Activated T-cell treated with anti-CD3 and anti-CD28 coated beads for 24 hours (primary cell): ENCODE measurements at regions not wholly inside any gene's neighbourhood (a gene's known extent, or its start where the extent isn't known, plus 50 kb on each side); places are given as distances from the start of the nearest gene placed in this dataset.
"Not testable (repeated sequence)": the region's sequence is repeated elsewhere in the genome, so short reads cannot be mapped to it uniquely, and the experiment has no call there.

ENCODE experiments used
- DNase-seq: peaks from one replicate; pipeline ENCODE4 v3.0.0-alpha.2; 2020; ENCODE audit warnings: low read depth

DNA sequence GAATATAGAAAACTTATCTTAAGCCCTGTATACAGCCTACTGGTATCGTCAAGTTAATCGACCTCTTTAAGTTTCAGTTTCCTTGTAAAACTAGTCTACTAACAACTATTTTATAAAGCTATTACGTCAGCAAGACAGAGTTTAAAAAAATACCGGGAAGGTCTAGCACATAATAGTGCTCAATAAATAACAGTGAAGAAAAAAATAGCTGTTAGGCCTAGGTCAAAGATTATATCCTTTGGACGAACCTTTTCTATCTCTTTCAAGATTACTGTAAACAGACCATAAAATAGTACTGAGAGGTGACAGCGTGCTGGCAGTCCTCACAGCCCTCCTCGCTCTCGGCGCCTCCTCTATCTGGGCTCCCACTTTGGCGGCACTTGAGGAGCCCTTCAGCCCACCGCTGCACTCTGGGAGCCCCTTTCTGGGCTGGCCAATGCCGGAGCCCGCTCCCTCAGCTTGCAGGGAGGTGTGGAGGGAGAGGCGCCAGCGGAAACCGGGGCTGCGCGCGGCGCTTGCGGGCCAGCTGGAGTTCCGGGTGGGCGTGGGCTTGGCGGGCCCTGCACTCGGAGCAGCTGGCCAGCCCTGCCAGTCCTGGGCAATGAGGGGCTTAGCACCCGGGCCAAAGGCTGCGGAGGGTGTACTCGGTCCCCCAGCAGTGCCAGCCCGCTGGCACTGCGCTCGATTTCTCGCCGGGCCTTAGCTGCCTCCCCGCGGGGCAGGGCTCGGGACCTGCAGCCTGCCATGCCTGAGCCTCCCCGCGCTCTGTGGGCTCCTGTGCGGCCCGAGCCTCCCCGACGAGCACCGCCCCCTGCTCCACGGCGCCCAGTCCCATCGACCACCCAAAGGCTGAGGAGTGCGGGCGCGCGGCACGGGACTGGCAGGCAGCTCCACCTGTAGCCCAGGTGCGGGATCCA is 119.1 kb upstream of the HSF2 start:
- DNase-seq: not testable (repeated sequence)

DNA sequence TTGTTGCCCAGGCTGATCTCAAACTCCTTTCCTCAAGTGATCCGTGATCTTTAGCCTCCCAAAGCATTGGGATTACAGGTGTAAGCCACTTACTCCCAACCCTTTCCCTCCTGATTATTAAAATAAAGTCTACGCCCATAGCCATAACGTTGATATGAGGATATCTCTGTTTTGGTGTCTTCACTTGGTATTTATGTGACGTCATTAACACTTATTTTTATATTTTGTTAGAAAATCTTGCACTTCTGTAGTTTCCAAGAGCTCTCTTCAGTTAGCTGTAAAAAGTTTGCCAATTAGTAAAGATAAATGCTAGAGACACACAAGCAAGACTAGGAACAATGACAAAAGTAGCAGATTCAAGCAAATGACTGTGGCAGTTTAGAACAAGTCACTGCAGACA is 115.6 kb upstream of the HSF2 start:
- no peak for DNase-seq

DNA sequence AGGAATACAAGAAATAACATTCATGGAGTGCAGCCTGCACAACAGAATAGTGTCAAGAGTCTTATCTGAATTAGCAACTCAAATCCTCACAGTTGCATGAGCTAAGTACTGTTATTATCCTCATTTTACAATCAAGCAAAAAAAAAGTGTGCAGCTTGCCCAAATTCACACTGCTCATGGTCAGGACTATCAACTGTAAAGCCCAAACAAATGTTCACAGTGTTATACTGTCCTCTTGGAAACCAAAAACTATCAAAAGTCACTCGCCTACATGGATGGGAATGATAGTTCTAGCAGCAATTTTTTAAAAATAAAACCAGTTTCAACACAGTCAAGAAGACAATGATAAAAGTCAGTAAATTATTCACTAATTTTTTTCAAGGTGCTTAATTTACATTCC is 114.6 kb upstream of the HSF2 start:
- no peak for DNase-seq

DNA sequence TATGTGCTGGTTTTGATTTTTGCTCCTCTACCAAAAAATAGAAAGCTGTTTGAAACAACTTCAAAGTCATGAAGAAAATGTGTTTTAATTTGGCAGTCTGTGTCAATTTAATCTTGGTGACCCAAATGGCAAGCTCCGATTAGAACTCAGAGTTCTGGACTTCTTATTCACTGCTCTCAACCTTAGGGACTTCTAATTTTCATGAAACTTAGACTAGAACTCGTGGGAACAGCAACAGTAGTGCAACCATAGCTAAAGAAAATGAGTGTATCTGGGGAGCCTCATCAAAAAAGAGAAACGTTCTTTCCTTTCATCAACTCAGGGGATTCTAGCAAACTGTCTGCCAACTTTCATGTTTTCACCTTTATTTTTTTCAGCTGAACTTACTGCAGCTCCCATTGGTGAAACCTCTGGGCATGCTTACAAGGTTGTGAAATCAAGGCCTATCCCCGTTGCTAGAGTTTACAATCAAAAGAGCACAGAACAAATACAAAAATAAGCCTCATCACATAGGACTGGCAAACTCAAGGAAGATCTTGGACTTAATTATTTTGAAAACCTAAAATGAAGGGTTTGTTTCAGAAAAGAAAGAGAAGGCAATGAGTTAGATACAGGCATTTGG is 114.0 kb upstream of the HSF2 start:
- no peak for DNase-seq

DNA sequence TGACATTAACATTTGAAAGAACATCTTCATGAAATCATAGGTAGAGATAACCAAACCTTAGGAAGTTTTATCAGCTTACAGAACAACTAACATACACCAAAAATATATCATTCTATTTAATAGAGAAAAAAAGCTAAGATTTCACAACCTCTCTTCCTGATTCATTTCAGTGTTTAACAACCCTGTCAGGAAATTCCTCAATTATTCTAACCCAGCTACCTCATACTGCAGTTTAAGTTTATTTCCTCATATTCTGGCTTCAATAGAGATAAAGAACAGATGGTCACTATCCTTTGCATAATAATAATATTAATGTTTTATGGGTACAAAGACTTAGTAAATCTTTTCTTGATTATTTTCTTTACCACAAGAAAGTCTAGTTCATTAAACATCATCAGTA is 112.9 kb upstream of the HSF2 start:
- DNase-seq: no peak

DNA sequence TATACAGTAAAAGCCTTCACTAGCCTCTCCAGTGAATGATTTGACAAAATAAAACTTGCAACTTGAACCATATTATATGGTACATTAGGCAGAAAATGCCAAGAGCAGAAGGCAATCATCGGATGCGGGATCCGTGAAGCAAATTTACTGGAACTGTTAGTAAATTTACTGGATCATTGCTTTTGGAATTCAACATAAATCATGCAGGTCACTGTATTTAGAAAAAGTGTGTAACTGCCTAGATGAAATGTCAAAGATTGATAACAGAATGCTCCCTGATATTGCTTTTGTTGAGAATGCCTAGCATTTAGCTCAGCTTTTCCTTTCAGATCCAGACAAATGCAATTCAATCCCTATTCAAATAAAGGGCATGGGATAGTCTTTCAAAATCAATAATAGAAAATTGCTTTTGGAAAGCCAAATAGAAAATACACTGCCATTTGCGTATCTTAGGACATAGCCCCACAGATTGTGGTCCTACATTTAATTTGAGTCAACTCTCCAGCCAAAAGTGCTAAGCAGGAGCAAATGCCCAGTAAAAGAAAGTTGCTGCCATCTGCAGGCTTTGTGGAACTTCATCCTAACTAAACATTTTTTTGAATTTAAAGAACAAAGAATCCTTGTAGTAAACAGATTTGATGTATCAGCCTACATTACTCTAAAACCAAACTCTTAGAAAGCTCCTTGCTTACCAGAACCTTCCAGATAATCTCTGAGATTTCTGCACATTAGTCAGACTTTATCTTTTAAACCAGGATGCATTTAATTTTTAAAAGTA is 109.5 kb upstream of the HSF2 start:
- no peak for DNase-seq

DNA sequence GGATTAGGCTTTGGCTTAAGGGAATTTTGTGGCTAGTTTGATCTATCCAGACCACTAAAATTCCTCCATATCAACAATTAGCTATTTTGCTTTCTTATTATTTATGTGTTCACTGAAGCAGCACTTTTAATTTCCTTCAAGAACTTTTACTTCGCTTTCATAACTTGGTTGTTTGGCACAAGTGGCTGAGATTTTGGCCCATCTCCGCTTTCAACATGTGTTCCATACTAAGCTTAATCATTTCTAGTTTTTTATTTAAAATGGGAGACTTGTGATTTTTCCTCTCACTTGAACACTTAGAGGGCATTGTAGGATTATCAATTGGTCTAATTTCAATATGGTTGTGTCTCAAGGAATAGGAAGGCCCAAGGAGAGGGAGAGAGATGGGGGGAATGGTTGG is 102.4 kb upstream of the HSF2 start:
- no peak for DNase-seq

DNA sequence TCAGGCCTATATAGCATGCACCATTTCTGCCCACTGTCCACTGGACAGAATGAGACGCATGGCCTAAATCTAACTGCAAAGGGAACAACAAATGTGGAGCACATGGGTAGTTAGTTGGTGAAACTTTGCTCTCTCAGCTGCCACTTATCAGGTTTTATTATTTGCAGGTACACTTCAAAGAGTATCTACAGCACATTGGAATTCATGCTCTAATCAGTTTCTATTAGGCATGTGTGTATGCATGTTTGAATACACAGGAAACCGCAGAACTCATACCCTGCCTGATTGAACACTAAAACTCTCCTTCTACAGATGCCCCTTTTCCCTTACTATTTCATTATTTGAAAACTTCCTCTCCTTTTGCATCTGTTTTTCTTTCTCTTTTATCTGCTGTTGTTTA is 97.4 kb upstream of the HSF2 start:
- DNase-seq: no peak

DNA sequence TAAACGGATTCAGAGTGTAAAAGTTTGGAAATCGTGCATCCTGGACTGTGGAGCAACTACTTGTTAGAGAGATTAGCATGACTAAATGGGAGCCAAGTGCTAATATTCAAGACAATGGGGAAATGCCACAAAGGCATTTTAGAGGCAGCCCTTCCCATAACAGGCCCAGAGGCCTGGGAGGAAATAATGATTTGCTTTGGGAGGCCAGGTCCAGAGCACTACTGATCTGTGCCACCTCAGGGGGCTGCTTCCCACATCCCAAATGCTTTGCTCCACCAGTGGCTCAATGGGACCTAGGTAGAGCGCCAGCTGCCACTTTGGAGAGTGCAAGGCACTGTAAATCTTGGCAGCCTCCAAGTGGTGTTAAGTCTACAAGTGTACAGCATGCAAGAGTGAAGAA is 91.9 kb upstream of the HSF2 start:
- no peak for DNase-seq

DNA sequence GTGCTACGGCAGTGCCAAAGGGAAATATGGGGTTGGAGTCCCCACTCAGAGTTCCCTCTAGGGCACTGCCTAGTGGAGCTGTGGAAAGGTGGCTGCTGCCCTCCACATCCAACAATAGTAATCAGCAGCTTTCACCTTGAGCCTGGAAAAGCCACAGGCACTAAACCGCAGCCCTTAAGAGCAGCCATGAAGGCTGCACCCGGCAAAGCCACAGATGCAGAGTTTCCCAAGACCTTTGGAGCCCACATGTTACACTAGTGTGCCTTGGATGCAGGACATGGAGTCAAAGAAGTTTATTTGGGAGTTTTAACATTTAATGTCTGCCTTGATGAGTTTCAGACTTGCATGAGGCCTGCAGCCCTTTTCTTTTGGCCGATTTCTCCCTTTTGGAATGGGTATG is 91.4 kb upstream of the HSF2 start:
- DNase-seq: no peak

DNA sequence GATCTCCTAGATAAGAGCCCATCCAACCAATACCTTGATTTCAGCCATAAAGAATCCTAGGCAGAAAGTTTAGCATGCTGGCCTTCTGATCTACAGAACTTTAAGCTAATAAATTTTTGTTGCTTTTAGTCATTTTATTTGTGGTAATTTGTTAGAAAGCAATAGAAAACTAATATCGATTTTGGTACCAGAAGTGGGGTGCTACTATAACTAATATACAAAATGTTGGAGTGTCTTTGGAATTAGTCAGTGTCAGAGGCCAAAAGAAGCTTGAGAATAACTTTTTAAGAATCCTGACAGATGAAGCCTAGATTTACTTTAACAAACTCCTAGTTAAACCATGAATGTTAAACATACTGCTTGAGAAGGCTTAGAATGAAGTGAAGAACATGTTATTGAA is 83.6 kb upstream of the HSF2 start:
- no peak for DNase-seq

DNA sequence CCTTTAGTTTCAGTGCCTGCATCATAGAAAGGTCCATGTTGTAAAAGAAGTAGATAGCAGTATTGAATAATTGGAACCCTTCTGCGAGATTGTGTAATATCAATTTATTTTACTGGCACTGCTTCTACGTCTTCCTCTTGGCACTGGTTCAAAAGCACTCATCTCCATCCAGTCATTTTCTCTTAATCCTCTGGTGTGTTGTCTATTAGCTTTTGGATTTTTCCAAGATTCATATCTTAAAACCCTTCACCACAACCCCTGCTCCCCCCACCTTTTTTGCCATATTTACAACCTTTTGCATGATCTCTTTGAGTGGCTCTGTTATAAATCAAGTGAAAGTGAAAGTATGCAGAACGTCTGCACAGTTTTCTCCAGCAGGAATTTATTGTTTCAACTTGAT is 76.6 kb upstream of the HSF2 start:
- DNase-seq: no peak

DNA sequence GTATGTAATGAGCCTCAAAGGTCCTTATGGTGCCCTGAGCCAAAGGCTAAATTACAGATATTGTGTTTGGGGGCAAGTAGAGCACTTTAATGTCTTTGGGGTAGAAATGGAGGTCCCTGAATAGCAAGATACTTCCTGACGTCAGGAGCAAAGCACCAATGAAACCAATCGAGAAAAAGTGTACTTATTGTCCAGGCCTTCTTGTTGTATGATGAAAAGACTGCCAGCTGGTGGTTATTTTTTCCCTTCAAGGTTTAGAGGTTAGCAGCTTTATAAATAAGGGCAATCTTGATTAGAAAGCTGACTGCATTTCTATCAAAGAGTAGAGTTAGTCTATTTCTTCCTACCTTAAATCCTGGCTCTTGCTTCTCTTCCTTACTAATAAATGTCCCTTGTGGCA is 76.1 kb upstream of the HSF2 start:
- DNase-seq: no peak

DNA sequence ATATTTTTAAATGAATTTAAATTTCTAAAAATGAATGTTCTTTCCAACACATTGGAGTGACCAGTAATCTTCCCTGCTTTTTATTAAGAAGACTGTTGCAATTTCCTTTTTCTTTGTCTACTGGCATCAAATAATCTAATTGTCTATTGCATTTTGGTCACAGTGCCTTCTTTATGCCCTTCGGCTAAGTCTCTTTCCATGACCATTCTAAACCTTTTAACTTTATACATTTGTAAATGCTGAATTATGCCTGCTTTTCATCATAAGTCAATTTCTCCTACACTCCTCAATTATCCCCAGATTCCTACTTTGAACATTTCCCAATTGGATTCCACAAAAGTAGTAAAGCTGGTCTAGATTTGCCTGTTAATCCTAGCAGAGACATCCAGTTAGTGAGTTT is 69.1 kb upstream of the HSF2 start:
- DNase-seq: no peak

DNA sequence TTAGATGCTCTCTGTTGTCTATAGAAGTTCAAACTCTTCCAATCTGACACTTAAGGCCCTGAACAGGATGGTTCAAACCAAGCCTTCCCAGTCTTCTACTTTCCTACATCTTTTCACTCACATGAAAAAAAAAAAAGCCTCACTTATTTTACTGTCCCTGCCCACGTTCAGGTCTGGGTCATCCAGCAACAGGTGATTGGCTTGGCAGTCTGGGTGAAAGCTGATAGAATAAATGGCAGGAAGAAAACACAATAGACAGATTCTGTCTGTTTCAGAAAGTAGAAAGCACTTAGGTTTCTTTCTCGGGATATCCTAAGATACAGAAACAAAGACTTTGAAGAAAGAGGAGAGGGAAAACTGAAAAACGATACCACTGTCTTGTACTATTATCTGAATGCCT is 61.8 kb upstream of the HSF2 start:
- no peak for DNase-seq

DNA sequence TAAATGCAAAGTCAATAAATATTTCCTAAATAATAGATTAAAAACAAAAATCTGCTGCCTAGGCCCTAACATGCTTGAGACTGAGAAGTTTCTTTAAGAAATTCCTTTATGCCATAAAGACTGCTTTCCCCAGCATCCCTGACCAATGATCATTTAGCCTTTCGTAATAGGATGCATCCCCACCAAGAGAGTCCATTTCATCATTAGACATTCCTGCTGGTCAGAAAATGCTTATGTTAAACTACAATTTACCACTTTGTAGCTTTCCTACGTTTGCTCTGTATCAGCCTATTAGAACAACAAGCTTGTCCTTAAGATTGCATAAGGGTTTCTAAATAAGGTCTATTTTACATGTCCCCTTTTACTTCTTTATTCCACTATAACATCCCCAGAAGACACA is 59.8 kb upstream of the HSF2 start:
- DNase-seq: no peak

DNA sequence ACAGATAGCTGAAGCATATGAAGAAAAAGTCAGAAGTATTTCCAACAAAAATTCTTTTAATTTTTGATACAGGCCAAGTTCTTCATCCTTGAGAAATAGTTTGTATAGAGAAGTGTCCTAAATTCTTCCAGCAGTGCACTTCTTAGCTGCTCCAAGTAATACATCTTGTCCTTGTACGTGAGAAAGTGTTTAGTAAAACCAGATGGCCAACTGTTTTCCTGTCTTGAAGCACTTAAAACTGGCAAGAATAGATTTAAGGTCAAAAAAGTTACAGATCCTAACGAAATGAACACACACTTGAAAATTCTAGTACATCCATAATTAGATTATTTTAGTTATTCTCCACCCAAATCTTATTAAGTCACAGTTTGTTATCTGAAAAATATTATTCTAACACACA is 52.2 kb upstream of the HSF2 start:
- no peak for DNase-seq

DNA sequence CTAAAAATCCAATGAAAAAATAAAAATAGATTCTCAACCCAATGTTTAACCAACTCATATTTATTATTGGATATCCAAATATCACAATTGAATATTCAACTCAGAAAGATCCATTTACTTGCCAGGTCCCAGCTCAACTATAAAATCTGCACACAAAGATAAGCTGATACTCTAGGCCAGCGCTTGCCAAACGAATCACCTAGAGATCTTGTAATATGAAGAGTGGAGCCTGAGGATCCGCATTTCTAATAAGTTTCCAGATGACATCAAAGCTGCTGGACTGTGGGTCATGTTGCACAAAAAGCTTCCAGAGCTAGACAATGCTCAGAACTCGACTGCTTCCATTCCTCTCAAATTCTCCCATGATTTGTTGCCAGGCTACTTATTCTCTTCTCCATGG is 51.7 kb upstream of the HSF2 start:
- DNase-seq: no peak
